ENCODE measurements at regions not wholly inside any gene's neighbourhood (a gene's known extent, or its start where the extent isn't known, plus 50 kb on each side); places are given as distances from the start of the nearest gene placed in this dataset.
A peak's percentile ranks its signal among the peaks of the same experiment; 100 is the strongest.

DNA sequence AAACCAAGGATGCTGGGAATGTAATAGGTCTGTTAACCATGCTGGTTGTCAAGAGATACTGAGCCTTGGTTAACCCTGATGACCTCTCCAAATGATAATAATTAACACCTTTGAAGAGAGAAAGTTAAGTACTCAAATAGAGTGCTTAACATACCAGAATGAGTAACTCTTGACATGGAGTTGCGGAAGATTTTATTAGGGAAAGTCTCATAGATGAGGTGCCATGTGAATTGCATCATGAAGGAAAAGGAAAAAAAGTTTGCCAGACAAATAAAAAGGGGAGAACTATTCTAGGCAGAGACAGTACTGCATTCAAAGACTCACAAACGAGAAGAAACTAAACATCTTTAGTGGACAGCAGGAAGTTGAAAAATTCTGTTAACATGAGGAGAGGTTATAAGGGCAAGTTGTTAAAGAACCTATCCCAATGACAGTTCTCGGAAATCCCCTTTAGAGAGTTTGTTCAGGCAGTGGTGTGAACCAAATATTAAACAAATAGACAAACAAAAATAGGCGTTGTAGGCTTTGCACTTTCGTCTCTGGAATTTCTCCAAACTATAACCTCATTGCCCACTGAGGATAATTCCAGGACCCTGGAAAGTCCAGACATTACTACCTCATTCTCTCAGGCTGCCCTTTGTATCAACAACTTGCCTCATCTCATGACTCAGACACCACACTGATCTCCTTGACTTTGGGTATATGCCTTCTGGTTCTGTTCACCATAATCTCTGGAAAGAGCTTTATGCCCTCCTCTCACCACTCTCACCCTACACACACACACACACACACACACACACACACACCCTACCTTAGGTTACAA is 435.0 kb downstream of the GXYLT1 start:
- H3K9me3 ChIP-seq (ENCODE audit: low read depth, low read length) = no peaks in the 10 kb centered on the region
- H3K9ac ChIP-seq (ENCODE audit: insufficient read length) = no peak overlapping the region
- no peak overlapping the region for H3K27ac ChIP-seq
- H3K4me3 ChIP-seq = no peak overlapping the region
- H3K36me3 ChIP-seq (ENCODE audit: insufficient read depth, low read length) = no peaks in the 10 kb centered on the region
- no peak for TF ChIP-seq POLR2AphosphoS5 (IDR thresholded peaks at IDR 0.05; ENCODE audit: borderline replicate concordance, low read depth, low read length)
- no peak for TF ChIP-seq FOXP2 (optimal IDR thresholded peaks at IDR 0.05; ENCODE audit: control extremely low read depth, extremely low read length, insufficient read depth)
- no peak for TF ChIP-seq EZH2 (IDR thresholded peaks at IDR 0.05)
- no peak for DNase-seq (ENCODE audit: low read depth, low spot score)

DNA sequence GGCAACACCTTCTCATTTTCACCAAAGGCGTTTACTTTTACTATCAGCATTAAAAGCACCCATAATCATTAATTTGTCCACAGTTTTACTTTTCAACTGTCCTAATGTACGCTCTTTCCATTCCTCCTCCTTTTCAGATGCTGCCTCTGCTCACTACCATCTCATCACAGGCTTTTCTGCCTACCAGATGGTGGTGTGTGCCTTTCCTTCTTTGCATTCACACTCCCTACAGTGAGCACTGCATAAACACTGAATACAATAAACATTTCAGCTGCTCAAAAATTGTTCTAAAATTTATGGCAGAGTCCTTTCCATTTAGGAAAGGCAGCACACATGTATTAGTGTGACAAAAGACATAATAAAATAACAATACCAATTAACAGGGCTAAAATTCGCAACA is 435.7 kb downstream of the GXYLT1 start:
- Histone ChIP-seq H3K27ac (no peak overlapping the region), H3K9ac (ENCODE audit: insufficient read length) (peak overlapping the region; percentile 7), H3K4me3 (no peak overlapping the region), H3K9me3 (ENCODE audit: low read depth, low read length) (no peaks in the 10 kb centered on the region), H3K36me3 (ENCODE audit: insufficient read depth, low read length) (no peaks in the 10 kb centered on the region)
- no peak for TF ChIP-seq EZH2 (IDR thresholded peaks at IDR 0.05)
- TF ChIP-seq POLR2AphosphoS5 (IDR thresholded peaks at IDR 0.05; ENCODE audit: borderline replicate concordance, low read depth, low read length) = no peak
- no peak for TF ChIP-seq FOXP2 (optimal IDR thresholded peaks at IDR 0.05; ENCODE audit: control extremely low read depth, extremely low read length, insufficient read depth)
- no peak for DNase-seq (ENCODE audit: low read depth, low spot score)

DNA sequence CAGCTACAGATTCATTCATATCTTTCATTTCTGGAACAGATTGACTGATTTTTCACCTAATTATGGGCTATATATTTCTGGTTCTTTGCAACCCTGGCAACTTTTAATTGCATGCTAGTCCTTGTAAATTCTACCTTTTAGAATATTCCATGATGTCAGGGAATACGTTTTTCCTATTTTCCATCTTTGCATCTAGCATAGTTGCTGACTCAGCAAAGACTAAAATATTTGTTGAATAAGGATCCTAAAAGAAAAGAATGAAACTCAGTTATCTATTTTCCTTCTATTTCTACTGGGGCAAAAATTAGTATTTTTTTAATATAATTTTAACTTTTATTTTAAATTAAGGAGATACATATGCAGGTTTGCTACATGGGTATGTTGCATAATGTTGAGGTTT is 438.3 kb downstream of the GXYLT1 start:
- no peaks in the 10 kb centered on the region for H3K36me3 ChIP-seq (ENCODE audit: insufficient read depth, low read length)
- H3K9ac ChIP-seq (ENCODE audit: insufficient read length) = no peak overlapping the region
- no peak for DNase-seq (ENCODE audit: low read depth, low spot score)
- TF ChIP-seq EZH2 (IDR thresholded peaks at IDR 0.05) (no peak), POLR2AphosphoS5 (IDR thresholded peaks at IDR 0.05; ENCODE audit: borderline replicate concordance, low read depth, low read length) (no peak), FOXP2 (optimal IDR thresholded peaks at IDR 0.05; ENCODE audit: control extremely low read depth, extremely low read length, insufficient read depth) (no peak)
- no peak overlapping the region for H3K27ac ChIP-seq
- no peak overlapping the region for H3K4me3 ChIP-seq
- no peaks in the 10 kb centered on the region for H3K9me3 ChIP-seq (ENCODE audit: low read depth, low read length)

DNA sequence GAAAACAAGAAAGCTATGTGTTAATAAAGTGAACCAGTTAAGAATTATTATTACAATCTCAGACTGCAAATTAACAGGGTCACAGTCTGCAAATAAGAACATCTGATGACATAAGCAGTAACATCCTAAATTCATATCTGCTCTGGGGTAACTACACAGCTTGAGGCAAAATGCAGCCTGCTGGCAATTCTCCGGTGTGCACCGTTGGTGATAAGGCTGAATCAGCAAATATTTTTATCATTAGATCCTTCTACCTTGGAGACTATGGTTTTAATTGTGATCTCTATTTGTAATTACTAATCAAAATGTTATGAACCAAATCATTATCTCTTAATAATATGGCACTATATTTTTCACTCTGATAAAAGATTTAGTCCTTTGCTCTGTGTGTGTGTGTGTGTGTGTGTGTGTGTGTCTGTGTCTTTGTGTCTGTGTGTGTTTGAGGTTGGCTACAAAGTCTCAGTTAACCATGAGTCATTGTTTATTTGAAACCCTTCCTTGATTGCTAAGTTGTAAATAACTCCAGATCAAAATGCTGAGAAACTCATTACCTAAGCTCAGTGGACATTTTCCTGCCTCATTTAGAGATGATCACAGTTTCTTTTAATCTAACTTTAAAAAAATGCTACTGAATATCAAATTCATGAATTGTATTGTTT is 442.6 kb downstream of the GXYLT1 start:
- Histone ChIP-seq H3K9ac (ENCODE audit: insufficient read length) (peak overlapping the region; percentile 13), H3K9me3 (ENCODE audit: low read depth, low read length) (no peaks in the 10 kb centered on the region), H3K36me3 (ENCODE audit: insufficient read depth, low read length) (no peaks in the 10 kb centered on the region), H3K27ac (peak overlapping the region; percentile 77), H3K4me3 (peak overlapping the region; percentile 41)
- peak; percentile 48; the same call in 1 of the 2 replicates for TF ChIP-seq POLR2AphosphoS5 (IDR thresholded peaks at IDR 0.05; ENCODE audit: borderline replicate concordance, low read depth, low read length)
- TF ChIP-seq FOXP2 (optimal IDR thresholded peaks at IDR 0.05; ENCODE audit: control extremely low read depth, extremely low read length, insufficient read depth) = no peak
- no peak for TF ChIP-seq EZH2 (IDR thresholded peaks at IDR 0.05)
- DNase-seq (ENCODE audit: low read depth, low spot score) = peak; percentile 61

DNA sequence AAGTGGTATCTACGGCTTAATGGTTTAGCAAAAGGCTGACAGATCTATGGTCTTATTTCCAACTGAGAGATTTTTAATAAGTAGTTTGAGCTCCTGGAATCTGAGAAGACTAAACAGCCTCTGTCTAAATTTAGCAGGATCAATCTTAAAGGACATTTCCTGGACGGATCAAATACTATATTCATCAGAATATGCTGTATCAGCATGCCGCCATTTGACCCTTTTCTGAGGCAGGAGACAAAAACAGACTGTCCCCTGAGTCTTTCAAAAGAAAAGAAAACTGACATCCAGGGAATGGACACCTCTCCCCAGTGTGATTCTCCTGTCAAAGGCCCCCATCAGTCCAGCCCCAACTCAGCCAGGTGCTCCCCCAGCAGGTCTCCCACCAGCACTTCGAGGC is 443.7 kb downstream of the GXYLT1 start:
- peak overlapping the region; percentile 77; the same call in 1 of the 2 replicates for H3K27ac ChIP-seq
- no peak overlapping the region for H3K9ac ChIP-seq (ENCODE audit: insufficient read length)
- no peaks in the 10 kb centered on the region for H3K9me3 ChIP-seq (ENCODE audit: low read depth, low read length)
- no peak for DNase-seq (ENCODE audit: low read depth, low spot score)
- H3K36me3 ChIP-seq (ENCODE audit: insufficient read depth, low read length) = no peaks in the 10 kb centered on the region
- TF ChIP-seq POLR2AphosphoS5 (IDR thresholded peaks at IDR 0.05; ENCODE audit: borderline replicate concordance, low read depth, low read length) (no peak), FOXP2 (optimal IDR thresholded peaks at IDR 0.05; ENCODE audit: control extremely low read depth, extremely low read length, insufficient read depth) (no peak), EZH2 (IDR thresholded peaks at IDR 0.05) (no peak)
- H3K4me3 ChIP-seq = no peak overlapping the region

DNA sequence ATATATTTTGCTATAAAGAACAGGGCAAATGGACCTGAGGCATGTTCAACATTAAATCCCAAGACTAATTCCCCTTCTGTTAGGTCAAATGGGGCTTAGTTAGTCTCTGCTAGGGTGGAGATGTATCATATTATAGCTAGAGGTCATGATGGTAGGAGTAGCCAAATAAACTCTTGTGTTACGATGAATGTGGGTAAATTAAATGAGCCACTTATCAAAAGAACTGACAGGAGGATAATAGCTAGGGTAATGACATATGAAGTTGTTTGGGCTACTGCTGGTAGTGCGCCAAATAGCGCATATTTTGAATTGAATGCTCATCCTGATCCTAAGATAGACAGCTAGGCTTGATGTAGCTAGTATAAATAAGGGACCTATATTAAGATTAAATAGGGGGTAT is 445.0 kb downstream of the GXYLT1 start:
- no peak overlapping the region for H3K9ac ChIP-seq (ENCODE audit: insufficient read length)
- no peak for DNase-seq (ENCODE audit: low read depth, low spot score)
- no peak overlapping the region for H3K4me3 ChIP-seq
- no peak overlapping the region for H3K27ac ChIP-seq
- TF ChIP-seq POLR2AphosphoS5 (IDR thresholded peaks at IDR 0.05; ENCODE audit: borderline replicate concordance, low read depth, low read length) = no peak
- H3K9me3 ChIP-seq (ENCODE audit: low read depth, low read length) = no peaks in the 10 kb centered on the region
- no peaks in the 10 kb centered on the region for H3K36me3 ChIP-seq (ENCODE audit: insufficient read depth, low read length)

DNA sequence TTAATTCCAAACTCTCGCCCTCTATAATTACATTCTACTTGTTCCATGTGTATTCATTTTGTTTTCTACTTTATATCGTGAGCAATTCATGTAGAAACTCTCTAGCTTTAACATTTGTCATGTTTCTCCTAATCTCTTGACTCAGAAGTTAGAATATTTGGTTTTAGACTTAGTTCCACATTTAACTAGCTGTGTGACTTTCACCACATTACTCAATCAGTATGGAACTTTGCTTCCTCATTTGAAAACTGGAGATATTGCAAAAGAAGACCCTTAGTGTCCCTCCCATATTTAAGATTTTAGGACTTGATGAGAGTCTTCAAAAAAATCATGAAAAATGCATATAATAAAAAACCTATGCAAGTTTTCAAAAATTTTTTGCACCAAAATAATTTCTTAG is 447.5 kb downstream of the GXYLT1 start:
- DNase-seq (ENCODE audit: low read depth, low spot score) = no peak
- H3K36me3 ChIP-seq (ENCODE audit: insufficient read depth, low read length) = no peaks in the 10 kb centered on the region
- no peak overlapping the region for H3K9ac ChIP-seq (ENCODE audit: insufficient read length)
- TF ChIP-seq EZH2 (IDR thresholded peaks at IDR 0.05) (no peak), POLR2AphosphoS5 (IDR thresholded peaks at IDR 0.05; ENCODE audit: borderline replicate concordance, low read depth, low read length) (no peak), FOXP2 (optimal IDR thresholded peaks at IDR 0.05; ENCODE audit: control extremely low read depth, extremely low read length, insufficient read depth) (no peak)
- no peaks in the 10 kb centered on the region for H3K9me3 ChIP-seq (ENCODE audit: low read depth, low read length)
- H3K4me3 ChIP-seq = no peak overlapping the region
- H3K27ac ChIP-seq = no peak overlapping the region

DNA sequence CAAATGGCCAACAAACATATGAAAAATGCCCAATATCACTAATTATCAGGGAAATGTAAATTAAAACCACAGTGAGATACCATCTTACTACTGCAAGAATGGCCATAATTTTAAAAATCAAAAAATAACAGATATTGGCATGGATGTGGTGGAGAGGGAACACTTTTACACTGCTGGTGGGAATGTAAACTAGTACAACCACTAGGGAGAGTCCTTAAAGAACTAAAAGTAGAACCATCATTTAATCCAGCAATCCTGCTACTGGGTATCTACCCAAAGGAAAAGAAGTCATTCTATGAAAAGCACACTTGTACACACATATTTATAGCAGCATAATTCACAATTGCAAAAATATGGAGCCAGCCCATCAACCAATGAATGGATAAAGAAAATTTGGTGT is 459.7 kb downstream of the GXYLT1 start:
- Histone ChIP-seq H3K36me3 (ENCODE audit: insufficient read depth, low read length) (no peaks in the 10 kb centered on the region), H3K9ac (ENCODE audit: insufficient read length) (no peak overlapping the region), H3K27ac (no peak overlapping the region), H3K4me3 (no peak overlapping the region), H3K9me3 (ENCODE audit: low read depth, low read length) (no peaks in the 10 kb centered on the region)
- no peak for DNase-seq (ENCODE audit: low read depth, low spot score)
- no peak for TF ChIP-seq EZH2 (IDR thresholded peaks at IDR 0.05)

Measured in SK-N-MC (cell line).